ENCODE measurements at regions not wholly inside any gene's neighbourhood (a gene's known extent, or its start where the extent isn't known, plus 50 kb on each side); places are given as distances from the start of the nearest gene placed in this dataset.

DNA sequence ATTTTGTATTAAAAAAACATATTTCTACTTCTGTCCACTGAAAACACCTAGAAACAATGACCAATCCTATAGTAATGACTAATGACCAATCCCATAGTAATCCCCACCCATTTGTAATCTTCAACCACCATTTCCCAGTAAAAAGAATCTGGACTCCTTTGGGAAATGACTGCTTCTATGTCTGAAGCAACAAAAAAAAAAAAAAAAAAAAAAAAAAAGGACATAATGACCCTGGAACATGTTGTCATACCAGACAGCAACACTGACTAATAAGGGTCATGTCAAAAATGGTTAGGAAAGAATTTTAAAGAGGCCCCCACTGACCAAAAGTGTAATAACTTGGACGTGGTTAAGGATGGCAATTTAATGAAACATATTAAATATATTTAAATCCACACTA is 88.3 kb downstream of the TUBA3C start:
- ATAC-seq: no peak
- TF ChIP-seq SNAI2 (CRISPR knock-in tag; IDR thresholded peaks at IDR 0.05) (no peak), ZNF70 (CRISPR knock-in tag; IDR thresholded peaks at IDR 0.05) (no peak), RARB (CRISPR knock-in tag; IDR thresholded peaks at IDR 0.05) (no peak), ZFP30 (CRISPR knock-in tag; IDR thresholded peaks at IDR 0.05) (no peak), ZFP3 (CRISPR knock-in tag; IDR thresholded peaks at IDR 0.05) (no peak), PPARA (CRISPR knock-in tag; IDR thresholded peaks at IDR 0.05; ENCODE audit: borderline replicate concordance) (no peak)

DNA sequence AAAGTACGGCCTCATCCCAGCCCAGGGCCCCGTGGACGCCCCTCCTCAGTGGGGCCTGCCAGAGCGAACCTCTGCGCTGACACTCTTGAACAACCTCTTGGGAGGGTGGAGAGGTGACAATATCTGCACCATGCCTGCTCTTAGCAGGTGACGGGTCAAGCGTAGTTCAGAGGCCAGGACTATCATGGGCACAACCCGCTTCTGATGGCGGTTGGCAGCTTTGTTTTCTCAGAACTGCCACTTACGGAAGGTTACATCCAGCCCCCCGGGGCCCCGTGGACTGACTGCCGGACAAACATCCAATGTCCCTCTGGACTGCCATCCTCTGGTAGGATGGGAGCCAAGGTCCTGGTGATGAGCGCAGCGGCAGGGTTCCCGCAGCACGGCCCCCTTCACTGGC is 91.1 kb downstream of the TUBA3C start:
- no peak for ATAC-seq
- no peak for TF ChIP-seq BACH2 (CRISPR knock-in tag; IDR thresholded peaks at IDR 0.05; ENCODE audit: borderline replicate concordance)
- TF ChIP-seq ESRRG (CRISPR knock-in tag; IDR thresholded peaks at IDR 0.05): no peak
- TF ChIP-seq OSR1 (CRISPR knock-in tag; IDR thresholded peaks at IDR 0.05): no peak
- TF ChIP-seq, protein P1, sequence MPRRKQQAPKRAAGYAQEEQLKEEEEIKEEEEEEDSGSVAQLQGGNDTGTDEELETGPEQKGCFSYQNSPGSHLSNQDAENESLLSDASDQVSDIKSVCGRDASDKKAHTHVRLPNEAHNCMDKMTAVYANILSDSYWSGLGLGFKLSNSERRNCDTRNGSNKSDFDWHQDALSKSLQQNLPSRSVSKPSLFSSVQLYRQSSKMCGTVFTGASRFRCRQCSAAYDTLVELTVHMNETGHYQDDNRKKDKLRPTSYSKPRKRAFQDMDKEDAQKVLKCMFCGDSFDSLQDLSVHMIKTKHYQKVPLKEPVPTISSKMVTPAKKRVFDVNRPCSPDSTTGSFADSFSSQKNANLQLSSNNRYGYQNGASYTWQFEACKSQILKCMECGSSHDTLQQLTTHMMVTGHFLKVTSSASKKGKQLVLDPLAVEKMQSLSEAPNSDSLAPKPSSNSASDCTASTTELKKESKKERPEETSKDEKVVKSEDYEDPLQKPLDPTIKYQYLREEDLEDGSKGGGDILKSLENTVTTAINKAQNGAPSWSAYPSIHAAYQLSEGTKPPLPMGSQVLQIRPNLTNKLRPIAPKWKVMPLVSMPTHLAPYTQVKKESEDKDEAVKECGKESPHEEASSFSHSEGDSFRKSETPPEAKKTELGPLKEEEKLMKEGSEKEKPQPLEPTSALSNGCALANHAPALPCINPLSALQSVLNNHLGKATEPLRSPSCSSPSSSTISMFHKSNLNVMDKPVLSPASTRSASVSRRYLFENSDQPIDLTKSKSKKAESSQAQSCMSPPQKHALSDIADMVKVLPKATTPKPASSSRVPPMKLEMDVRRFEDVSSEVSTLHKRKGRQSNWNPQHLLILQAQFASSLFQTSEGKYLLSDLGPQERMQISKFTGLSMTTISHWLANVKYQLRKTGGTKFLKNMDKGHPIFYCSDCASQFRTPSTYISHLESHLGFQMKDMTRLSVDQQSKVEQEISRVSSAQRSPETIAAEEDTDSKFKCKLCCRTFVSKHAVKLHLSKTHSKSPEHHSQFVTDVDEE (CRISPR knock-in tag; IDR thresholded peaks at IDR 0.05): no peak
- TF ChIP-seq SNAI2 (CRISPR knock-in tag; IDR thresholded peaks at IDR 0.05): no peak

DNA sequence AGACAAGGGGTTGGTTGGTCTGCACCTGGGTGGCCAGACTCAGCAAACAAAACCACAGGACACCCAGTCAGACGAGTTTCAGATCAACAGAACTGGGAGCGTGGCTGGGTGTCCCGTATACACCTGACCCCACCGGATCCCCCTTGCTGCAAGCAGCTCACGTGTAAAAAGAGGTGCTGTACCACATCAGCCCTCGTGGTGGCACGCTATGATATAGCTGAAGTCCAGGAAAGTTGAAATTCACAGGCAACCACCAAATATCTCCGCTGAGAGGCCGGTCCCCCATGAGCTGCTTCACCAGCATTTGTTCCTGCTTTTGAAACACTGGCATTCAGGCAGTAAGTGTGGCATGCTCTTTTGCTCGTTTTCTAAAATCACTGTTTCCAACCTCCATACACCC is 92.3 kb downstream of the TUBA3C start:
- peak; percentile 88 for ATAC-seq
- TF ChIP-seq ESRRG (CRISPR knock-in tag; IDR thresholded peaks at IDR 0.05): no peak
- TF ChIP-seq, protein P2, sequence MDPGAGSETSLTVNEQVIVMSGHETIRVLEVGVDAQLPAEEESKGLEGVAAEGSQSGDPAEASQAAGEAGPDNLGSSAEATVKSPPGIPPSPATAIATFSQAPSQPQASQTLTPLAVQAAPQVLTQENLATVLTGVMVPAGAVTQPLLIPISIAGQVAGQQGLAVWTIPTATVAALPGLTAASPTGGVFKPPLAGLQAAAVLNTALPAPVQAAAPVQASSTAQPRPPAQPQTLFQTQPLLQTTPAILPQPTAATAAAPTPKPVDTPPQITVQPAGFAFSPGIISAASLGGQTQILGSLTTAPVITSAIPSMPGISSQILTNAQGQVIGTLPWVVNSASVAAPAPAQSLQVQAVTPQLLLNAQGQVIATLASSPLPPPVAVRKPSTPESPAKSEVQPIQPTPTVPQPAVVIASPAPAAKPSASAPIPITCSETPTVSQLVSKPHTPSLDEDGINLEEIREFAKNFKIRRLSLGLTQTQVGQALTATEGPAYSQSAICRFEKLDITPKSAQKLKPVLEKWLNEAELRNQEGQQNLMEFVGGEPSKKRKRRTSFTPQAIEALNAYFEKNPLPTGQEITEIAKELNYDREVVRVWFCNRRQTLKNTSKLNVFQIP (CRISPR knock-in tag; IDR thresholded peaks at IDR 0.05; ENCODE audit: borderline replicate concordance, low read depth): no peak
- no peak for TF ChIP-seq TCF4 (CRISPR knock-in tag; IDR thresholded peaks at IDR 0.05; ENCODE audit: borderline replicate concordance)
- no peak for TF ChIP-seq BACH2 (CRISPR knock-in tag; IDR thresholded peaks at IDR 0.05; ENCODE audit: borderline replicate concordance)
- no peak for TF ChIP-seq CSDC2 (CRISPR knock-in tag; IDR thresholded peaks at IDR 0.05)
- TF ChIP-seq ZNF8 (CRISPR knock-in tag; IDR thresholded peaks at IDR 0.05): no peak
- TF ChIP-seq ZFP30 (CRISPR knock-in tag; IDR thresholded peaks at IDR 0.05): no peak
- no peak for TF ChIP-seq GLIS3 (CRISPR knock-in tag; IDR thresholded peaks at IDR 0.05)
- no peak for TF ChIP-seq ARNTL (CRISPR knock-in tag; IDR thresholded peaks at IDR 0.05; ENCODE audit: borderline replicate concordance, low read depth)
- TF ChIP-seq, protein P3, sequence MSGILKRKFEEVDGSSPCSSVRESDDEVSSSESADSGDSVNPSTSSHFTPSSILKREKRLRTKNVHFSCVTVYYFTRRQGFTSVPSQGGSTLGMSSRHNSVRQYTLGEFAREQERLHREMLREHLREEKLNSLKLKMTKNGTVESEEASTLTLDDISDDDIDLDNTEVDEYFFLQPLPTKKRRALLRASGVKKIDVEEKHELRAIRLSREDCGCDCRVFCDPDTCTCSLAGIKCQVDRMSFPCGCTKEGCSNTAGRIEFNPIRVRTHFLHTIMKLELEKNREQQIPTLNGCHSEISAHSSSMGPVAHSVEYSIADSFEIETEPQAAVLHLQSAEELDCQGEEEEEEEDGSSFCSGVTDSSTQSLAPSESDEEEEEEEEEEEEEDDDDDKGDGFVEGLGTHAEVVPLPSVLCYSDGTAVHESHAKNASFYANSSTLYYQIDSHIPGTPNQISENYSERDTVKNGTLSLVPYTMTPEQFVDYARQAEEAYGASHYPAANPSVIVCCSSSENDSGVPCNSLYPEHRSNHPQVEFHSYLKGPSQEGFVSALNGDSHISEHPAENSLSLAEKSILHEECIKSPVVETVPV (CRISPR knock-in tag; IDR thresholded peaks at IDR 0.05): no peak
- no peak for TF ChIP-seq OSR1 (CRISPR knock-in tag; IDR thresholded peaks at IDR 0.05)

DNA sequence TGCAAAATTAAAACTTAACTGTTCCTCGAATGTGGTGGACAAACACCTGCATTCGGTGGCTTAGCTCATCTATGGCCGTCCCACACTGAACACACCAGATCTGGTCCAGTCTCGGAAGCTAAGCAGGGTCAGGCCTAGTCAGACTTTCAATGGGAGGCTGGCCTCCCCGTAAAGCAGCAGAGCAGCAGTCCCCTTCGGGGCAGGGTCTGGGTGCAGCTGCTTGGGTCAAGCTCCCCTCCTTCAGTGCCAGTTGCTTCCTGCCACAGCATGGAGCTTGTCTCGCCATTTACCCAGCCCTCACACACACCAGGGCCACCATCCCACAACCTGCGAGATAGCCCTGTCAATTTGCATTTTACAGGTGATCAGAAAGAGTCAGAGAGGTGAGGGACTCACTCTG is 93.2 kb downstream of the TUBA3C start:
- no peak for ATAC-seq
- TF ChIP-seq BACH2 (CRISPR knock-in tag; IDR thresholded peaks at IDR 0.05; ENCODE audit: borderline replicate concordance): no peak
- TF ChIP-seq ESRRG (CRISPR knock-in tag; IDR thresholded peaks at IDR 0.05): no peak
- TF ChIP-seq, protein P1 (CRISPR knock-in tag; IDR thresholded peaks at IDR 0.05): no peak
- no peak for TF ChIP-seq ZFP30 (CRISPR knock-in tag; IDR thresholded peaks at IDR 0.05)
- TF ChIP-seq, protein P2 (CRISPR knock-in tag; IDR thresholded peaks at IDR 0.05; ENCODE audit: borderline replicate concordance, low read depth): no peak
- no peak for TF ChIP-seq ZFP3 (CRISPR knock-in tag; IDR thresholded peaks at IDR 0.05)
- TF ChIP-seq, protein P3 (CRISPR knock-in tag; IDR thresholded peaks at IDR 0.05): no peak
- TF ChIP-seq TCF4 (CRISPR knock-in tag; IDR thresholded peaks at IDR 0.05; ENCODE audit: borderline replicate concordance): no peak
- no peak for TF ChIP-seq ISL1 (CRISPR knock-in tag; IDR thresholded peaks at IDR 0.05)
- no peak for TF ChIP-seq ZNF8 (CRISPR knock-in tag; IDR thresholded peaks at IDR 0.05)
- TF ChIP-seq ARNTL (CRISPR knock-in tag; IDR thresholded peaks at IDR 0.05; ENCODE audit: borderline replicate concordance, low read depth): no peak
- no peak for TF ChIP-seq CSDC2 (CRISPR knock-in tag; IDR thresholded peaks at IDR 0.05)
- TF ChIP-seq, protein P4, sequence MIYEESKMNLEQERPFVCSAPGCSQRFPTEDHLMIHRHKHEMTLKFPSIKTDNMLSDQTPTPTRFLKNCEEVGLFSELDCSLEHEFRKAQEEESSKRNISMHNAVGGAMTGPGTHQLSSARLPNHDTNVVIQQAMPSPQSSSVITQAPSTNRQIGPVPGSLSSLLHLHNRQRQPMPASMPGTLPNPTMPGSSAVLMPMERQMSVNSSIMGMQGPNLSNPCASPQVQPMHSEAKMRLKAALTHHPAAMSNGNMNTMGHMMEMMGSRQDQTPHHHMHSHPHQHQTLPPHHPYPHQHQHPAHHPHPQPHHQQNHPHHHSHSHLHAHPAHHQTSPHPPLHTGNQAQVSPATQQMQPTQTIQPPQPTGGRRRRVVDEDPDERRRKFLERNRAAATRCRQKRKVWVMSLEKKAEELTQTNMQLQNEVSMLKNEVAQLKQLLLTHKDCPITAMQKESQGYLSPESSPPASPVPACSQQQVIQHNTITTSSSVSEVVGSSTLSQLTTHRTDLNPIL (CRISPR knock-in tag; IDR thresholded peaks at IDR 0.05; ENCODE audit: low read depth): no peak
- TF ChIP-seq ZNF70 (CRISPR knock-in tag; IDR thresholded peaks at IDR 0.05): no peak
